ENCODE measurements at regions not wholly inside any gene's neighbourhood (a gene's known extent, or its start where the extent isn't known, plus 50 kb on each side); places are given as distances from the start of the nearest gene placed in this dataset.

GRCh38 chr12:127189992-127190391, 1077.0 kb upstream of the TMEM132C start:
- no peak for DNase-seq (ENCODE audit: low read depth)
- H3K4me3 ChIP-seq (ENCODE audit: low read length): no peak overlapping the region
- TF ChIP-seq CTCF (IDR thresholded peaks at IDR 0.05; ENCODE audit: insufficient read depth, low read depth, low read length, missing control alignments): no peak

GRCh38 chr12:127191129-127191528, 1075.8 kb upstream of the TMEM132C start:
- peak; percentile 79 for DNase-seq (ENCODE audit: low read depth)
- no peak overlapping the region for H3K4me3 ChIP-seq (ENCODE audit: low read length)
- no peak for TF ChIP-seq CTCF (IDR thresholded peaks at IDR 0.05; ENCODE audit: insufficient read depth, low read depth, low read length, missing control alignments)

- no peak for TF ChIP-seq CTCF (IDR thresholded peaks at IDR 0.05; ENCODE audit: insufficient read depth, low read depth, low read length, missing control alignments)
- H3K4me3 ChIP-seq (ENCODE audit: low read length): no peak overlapping the region
- no peak for DNase-seq (ENCODE audit: low read depth)
Observed at GRCh38 chr12:127192391-127192790, 1074.6 kb upstream of the TMEM132C start.

DNA sequence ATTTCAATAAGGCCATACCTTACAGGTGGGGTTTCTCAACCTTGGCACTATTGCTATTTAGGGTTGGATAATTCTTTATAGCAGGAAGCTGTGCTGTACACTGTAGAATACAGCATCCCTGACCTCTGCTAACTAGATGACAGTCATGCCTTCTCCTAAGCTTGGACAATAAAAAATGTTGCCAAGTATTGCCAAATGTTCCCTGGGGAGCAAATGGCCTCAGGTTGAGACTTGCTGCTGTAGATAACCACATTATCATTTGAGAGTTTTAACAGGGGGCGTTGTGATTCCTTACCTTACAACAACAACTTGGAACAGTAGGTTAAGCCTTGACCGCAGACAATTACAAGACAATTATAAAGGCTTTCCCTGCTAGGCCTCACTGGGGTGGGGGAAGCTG, 1073.6 kb upstream of the TMEM132C start:
- no peak overlapping the region for H3K4me3 ChIP-seq (ENCODE audit: low read length)
- DNase-seq (ENCODE audit: low read depth): peak; percentile 36
- no peak for TF ChIP-seq CTCF (IDR thresholded peaks at IDR 0.05; ENCODE audit: insufficient read depth, low read depth, low read length, missing control alignments)

DNA sequence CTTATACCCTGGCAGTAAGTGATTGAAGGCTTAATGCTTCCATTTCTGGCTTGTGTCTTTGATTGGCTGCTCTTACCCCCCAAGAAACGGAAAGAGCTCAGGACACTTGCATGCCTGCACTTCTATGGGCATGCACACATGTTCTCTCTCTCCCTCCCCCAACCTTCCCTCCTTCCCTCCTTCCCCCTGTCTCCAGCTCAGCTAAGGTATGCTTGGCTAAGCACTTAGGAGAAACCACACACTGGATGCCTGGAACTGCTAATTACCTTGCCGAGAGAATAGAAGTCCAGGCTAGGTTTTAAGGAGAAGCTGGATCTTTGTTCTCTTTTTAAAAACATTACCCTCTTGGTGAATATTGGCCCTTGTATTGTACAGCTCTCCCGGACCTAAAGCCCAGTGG, 1072.8 kb upstream of the TMEM132C start:
- DNase-seq (ENCODE audit: low read depth): no peak
- no peak for TF ChIP-seq CTCF (IDR thresholded peaks at IDR 0.05; ENCODE audit: insufficient read depth, low read depth, low read length, missing control alignments)
- no peak overlapping the region for H3K4me3 ChIP-seq (ENCODE audit: low read length)

DNA sequence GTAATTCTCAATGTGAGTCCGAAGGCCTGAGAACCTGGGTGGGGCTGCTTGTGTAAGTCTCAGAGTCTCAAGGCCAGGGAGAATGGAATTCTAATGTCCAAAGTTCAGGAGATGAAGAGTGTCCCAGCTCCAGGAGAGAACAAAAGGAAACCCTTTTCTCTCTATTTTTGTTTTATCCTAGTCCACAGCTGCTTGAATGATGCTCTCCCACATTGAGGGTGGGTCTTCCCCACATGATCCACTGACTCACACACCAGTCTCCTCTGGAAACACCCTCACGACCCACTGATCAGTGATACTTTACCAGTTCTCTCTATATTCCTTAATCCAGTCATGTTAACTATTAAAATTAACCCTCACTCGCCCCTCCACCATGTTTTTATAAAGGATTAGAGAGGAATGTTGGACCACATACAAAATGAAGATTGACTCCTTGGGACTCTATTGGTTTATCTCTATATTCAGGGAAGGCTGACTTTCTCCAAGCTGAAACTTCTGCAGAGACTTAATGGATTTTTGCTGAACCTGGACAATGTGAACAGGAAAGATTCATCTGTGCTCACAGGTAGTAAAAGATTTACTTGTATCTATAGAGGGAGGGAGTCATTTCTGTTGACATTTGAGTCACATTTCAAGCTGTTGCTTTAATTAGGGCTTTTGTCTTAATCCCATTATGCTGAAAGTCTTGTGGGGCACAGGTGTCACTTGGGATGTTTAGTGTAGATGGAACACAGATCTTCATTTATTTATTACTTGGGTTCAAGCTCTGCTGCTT, 1061.0 kb upstream of the TMEM132C start:
- TF ChIP-seq CTCF (IDR thresholded peaks at IDR 0.05; ENCODE audit: insufficient read depth, low read depth, low read length, missing control alignments): no peak
- DNase-seq (ENCODE audit: low read depth): no peak

GRCh38 chr12:127209318-127209717, 1057.7 kb upstream of the TMEM132C start:
- DNase-seq (ENCODE audit: low read depth): no peak
- TF ChIP-seq CTCF (IDR thresholded peaks at IDR 0.05; ENCODE audit: insufficient read depth, low read depth, low read length, missing control alignments): no peak
- H3K4me3 ChIP-seq (ENCODE audit: low read length): no peak overlapping the region

More for the DNA sequence above, 1061.0 kb upstream of the TMEM132C start:
- no peak overlapping the region for H3K4me3 ChIP-seq (ENCODE audit: low read length)

All from epithelial cell of esophagus (primary cell).